Stimulated activated CD4-positive, alpha-beta T cell treated with anti-CD3 and anti-CD28 coated beads, Interleukin-1b, Interleukin-23, amount 100 ng/mL, for 48 hours (primary cell): ENCODE measurements at regions not wholly inside any gene's neighbourhood (a gene's known extent, or its start where the extent isn't known, plus 50 kb on each side); places are given as distances from the start of the nearest gene placed in this dataset.

Experiments used
- DNase-seq: peaks from one replicate; pipeline ENCODE4 v3.0.0-alpha.2; 2020

DNA sequence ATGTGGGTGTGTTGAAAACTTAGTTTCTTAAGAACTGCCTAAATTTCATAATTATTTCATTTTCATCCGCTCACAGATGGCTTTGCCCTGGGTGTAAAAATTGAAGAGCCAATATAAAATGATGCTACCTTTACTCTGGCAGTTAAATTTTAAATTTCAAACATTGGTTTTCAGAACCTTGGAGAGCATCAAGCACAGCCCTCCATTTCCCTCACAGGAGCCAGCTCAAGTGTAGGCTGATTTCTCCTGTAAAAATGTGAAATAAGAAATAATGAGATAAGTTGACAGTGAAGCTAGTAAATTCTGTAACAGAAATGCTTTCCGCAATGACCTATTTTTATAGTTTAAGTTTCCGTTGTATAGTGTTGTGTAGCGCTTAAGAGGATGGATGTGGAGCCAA lies 53.9 kb upstream of the AKT3 start:
- no peak for DNase-seq

DNA sequence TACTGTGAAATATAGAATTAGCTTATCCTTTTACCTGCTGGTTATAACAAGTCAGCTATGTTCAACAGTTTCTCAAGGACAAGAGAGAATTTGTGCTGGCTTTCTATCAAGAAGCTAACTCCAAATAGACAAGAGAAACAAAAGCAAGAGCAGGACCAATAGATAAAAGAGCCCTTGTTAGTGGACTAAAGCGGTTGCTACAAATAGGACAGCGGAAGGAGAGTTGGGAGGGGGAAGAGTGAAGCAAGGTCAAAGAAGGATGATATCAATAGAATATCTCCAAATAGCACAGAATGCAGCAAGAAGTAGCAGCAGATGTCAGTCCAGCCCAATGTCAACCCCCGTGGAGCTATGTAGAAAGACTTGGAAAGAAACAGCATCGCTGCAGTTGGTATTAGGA lies 53.0 kb upstream of the AKT3 start:
- DNase-seq = no peak

DNA sequence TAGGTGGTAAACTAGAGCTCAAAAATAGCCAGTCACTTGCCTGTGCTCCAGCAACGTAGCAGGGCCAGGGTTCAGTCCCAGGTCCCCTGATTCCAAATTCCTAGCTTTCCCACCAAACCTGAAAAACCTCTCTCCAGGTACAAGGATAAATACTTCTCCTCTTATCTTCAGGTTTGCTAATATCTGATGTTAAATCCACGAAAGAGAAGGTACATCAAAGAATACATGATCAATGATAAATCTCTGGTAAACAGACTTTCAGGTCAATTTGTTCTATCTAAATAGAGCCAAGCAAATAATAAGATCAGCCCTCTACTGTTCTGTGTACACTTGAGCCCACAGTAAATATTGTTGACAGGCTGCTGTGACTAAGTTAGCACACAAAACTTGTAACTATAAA lies 52.1 kb upstream of the AKT3 start:
- DNase-seq = no peak
